Heart left ventricle (tissue), 16 donors: ENCODE measurements at regions not wholly inside any gene's neighbourhood (a gene's known extent, or its start where the extent isn't known, plus 50 kb on each side); places are given as distances from the start of the nearest gene placed in this dataset.

Source experiments
- ATAC-seq, 4 donors: fragments of 200-7000 bp; cut with Tn5 transposase; one replicate each; pipeline ENCODE4 v1.9.1; 2020 to 2022; ENCODE audit warnings: moderate library complexity in 4 of 4, mild to moderate bottlenecking in 3 of 4, moderate number of reproducible peaks in 1 of 4
- DNase-seq, 5 donors: peaks; one replicate each; pipeline ENCODE4 v3.0.0-alpha.2; 2020
- H3K27ac ChIP-seq, 12 donors: fragments of 200-600 bp; sonication (generic) in 4 of 12; one replicate each; pipeline versions ENCODE4 v1.5.0 to v1.8.0; 2016 to 2022; ENCODE audit warnings: mild to moderate bottlenecking in 2 of 12
- H3K27me3 ChIP-seq, 9 donors: fragments of 200-600 bp; sonication (generic) in 2 of 9; one replicate each; pipeline versions ENCODE4 v1.5.1 to v1.8.0; 2016 to 2022; ENCODE audit warnings: mild to moderate bottlenecking in 3 of 9
- H3K36me3 ChIP-seq, 9 donors: fragments of 200-600 bp; sonication (generic) in 2 of 9; one replicate each; pipeline versions ENCODE4 v1.5.0 to v1.8.0; 2018 to 2022; ENCODE audit warnings: mild to moderate bottlenecking in 2 of 9
- H3K4me1 ChIP-seq, 12 donors: fragments of 200-600 bp; sonication (generic) in 4 of 12; one replicate each; pipeline versions ENCODE4 v1.5.0 to v1.8.0; 2016 to 2022; ENCODE audit warnings: mild to moderate bottlenecking in 3 of 12
- H3K4me3 ChIP-seq, 12 donors: fragments of 200-600 bp; sonication (generic) in 4 of 12; one replicate each; pipeline versions ENCODE4 v1.5.0 to v1.8.0; 2017 to 2022; ENCODE audit warnings: mild to moderate bottlenecking in 9 of 12, moderate library complexity in 4 of 12
- H3K9me3 ChIP-seq, 12 donors: fragments of 200-600 bp; sonication (generic) in 4 of 12; one replicate each; pipeline versions ENCODE4 v1.5.0 to v1.8.0; 2016 to 2022; ENCODE audit warnings: mild to moderate bottlenecking in 1 of 12
- POLR2A ChIP-seq, 2 donors: fragments of 450-650 bp; IDR thresholded peaks; one replicate each; pipeline ENCODE4 v1.6.1; 2017; ENCODE audit warnings: antibody characterized with exemption in 2 of 2, mild to moderate bottlenecking in 2 of 2, moderate library complexity in 2 of 2
- WGBS, 4 donors: extraction: QIAGEN DNeasy Blood & Tissue Kit in 2 of 4; methylation state at CpG; one replicate each; pipeline versions ENCODE4 v1.1.5 to v1.1.7; 2013 to 2018; 5-methylcytosine and 5-hydroxymethylcytosine counted together
- intact Hi-C, 10 donors: fragments of 100-400 bp; cut with DNase I; formaldehyde crosslinking; loops; one replicate each; pipeline versions ENCODE4 v1.11.1 to v1.14.2; 2022
- TF ChIP-seq, protein P1 (sequence below), 12 donors: fragments of 200-600 bp; sonication (generic) in 4 of 12; IDR thresholded peaks; one replicate each; pipeline versions ENCODE4 v1.5.0 to v1.8.0; 2018 to 2022; ENCODE audit warnings: antibody characterized with exemption in 12 of 12, mild to moderate bottlenecking in 5 of 12
- donor health status: ischemic (EF 13 %, LVEDD 7.1; RV severe dilation, severe dysfunction).
- donor health status: healthy with polysubstance abuse.
- donor health status: DM: no; HTN: yes; CAD: no.
- donor health status: DM: no; HTN: no; CAD: no.
- donor health status: ischemic (EF 25% LVEDD 6.9; RV normal size, moderate dysfunction).
- donor health status: ischemic (EF 25% LVEDD 5.7; RV mildly dilated, moderate dysfunction).
- donor health status: healthy.
- donor health status: DM: yes; HTN: yes; CAD: no.
- donor health status: ischemic (EF 35%, LVEDD 5.7; RV mildly dilated, moderate dysfunction).
- donor health status: nonischemic (EF 11% LVEDD 7.7; RV severe dilation, severe dysfunction).
- donor health status: DM: yes; HTN: yes; CAD: no.
- donor health status: PGD.
- donor health status: ischemic (EF 29% LVEDD 5.4; RV normal size, mild dysfunction).
- donor health status: nonischemic (EF 23%, LVEDD 6.1; RV moderate dilation, normal function).

DNA sequence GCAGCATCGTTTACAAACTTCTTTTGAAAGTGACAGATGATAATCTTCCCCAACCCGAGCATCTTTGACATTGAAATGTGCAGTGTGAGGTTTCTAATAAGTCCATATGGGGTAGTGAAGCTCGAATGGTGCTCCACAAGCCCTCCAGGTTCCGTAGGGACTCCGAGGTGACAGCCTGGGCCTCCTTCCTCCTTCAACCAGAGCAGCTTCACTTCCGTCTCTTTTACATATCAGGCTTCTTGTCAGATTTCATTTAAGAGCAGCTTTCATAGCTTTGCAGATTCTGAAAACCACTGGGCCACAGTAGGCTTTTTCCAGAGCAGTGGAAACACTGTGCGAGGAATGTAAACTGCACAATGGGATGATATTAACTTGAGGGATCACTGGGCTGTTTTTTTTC, 103.6 kb upstream of the CPM start:
- no peaks in the 10 kb centered on the region for H3K36me3 ChIP-seq
- no peaks in the 10 kb centered on the region for H3K9me3 ChIP-seq
- ATAC-seq (no peak), DNase-seq (no peak)
- 71 to 75% (median 73%) methylated on average over 7 of the region's 7 CpGs for WGBS, 4 donors
- H3K4me1 ChIP-seq = peaks cover 0 to 8% (median 0%) of the 10 kb centered on the region in 12 donors
- H3K27me3 ChIP-seq = no peaks in the 10 kb centered on the region
- TF ChIP-seq, protein P1, sequence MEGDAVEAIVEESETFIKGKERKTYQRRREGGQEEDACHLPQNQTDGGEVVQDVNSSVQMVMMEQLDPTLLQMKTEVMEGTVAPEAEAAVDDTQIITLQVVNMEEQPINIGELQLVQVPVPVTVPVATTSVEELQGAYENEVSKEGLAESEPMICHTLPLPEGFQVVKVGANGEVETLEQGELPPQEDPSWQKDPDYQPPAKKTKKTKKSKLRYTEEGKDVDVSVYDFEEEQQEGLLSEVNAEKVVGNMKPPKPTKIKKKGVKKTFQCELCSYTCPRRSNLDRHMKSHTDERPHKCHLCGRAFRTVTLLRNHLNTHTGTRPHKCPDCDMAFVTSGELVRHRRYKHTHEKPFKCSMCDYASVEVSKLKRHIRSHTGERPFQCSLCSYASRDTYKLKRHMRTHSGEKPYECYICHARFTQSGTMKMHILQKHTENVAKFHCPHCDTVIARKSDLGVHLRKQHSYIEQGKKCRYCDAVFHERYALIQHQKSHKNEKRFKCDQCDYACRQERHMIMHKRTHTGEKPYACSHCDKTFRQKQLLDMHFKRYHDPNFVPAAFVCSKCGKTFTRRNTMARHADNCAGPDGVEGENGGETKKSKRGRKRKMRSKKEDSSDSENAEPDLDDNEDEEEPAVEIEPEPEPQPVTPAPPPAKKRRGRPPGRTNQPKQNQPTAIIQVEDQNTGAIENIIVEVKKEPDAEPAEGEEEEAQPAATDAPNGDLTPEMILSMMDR (IDR thresholded peaks at IDR 0.05) = no peak
- TF ChIP-seq POLR2A (IDR thresholded peaks at IDR 0.05) = no peak
- no peak overlapping the region for H3K4me3 ChIP-seq
- H3K27ac ChIP-seq = no peak overlapping the region
- intact Hi-C loops = no loop called here

DNA sequence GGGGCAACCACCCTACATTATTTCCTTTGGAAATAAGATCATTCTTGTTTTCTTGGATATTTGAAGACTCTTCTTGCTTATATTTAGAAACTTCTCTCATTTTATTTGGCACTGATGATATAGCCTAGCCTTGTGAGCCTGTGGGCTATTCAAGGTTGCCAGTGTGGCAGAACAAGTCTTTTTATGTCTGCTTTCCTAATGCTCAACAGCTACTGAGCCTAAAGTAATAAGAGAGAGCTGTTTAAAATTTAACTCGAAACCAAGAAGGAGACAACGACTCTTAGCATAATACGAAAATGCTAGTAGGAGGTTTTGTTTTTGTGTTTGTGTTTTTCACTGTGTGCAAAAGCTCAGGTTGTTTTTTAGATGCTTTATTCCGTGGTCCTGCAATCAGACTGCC, 104.0 kb upstream of the CPM start:
- Histone ChIP-seq H3K36me3 (no peaks in the 10 kb centered on the region), H3K27ac (no peak overlapping the region), H3K9me3 (no peaks in the 10 kb centered on the region), H3K4me3 (no peak overlapping the region), H3K4me1 (peaks cover 0 to 8% (median 0%) of the 10 kb centered on the region in 12 donors), H3K27me3 (no peaks in the 10 kb centered on the region)
- WGBS, 4 donors = 86 to 88% (median 87%) methylated on average over 4 of the region's 4 CpGs
- intact Hi-C loops = no loop called here
- ATAC-seq = no peak
- no peak for DNase-seq
- TF ChIP-seq, protein P1 (IDR thresholded peaks at IDR 0.05) = no peak
- no peak for TF ChIP-seq POLR2A (IDR thresholded peaks at IDR 0.05)

DNA sequence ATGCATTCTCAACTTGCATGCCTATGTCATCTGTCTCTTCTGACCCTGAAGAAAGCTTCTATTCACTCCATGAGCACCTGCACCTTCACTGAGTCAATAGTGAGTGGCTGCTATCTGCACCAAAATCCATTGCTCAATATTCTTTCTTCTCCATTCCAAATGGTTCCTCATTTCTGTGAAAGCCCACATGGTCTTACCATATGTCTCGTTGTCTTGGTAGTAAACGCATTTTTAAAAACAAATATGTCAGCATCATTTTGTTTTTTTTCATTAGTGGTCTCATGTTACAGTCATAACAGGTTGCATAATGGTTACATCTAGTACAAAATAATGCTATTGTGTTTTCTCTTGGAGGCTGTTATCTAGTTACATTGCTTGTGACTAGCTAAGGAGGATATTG, 106.9 kb upstream of the CPM start:
- no peak for DNase-seq
- peaks cover 0 to 8% (median 0%) of the 10 kb centered on the region in 12 donors for H3K4me1 ChIP-seq
- ATAC-seq = peak in 3 of 4 donors; percentile 24 to 61 (median 51)
- no peak overlapping the region for H3K4me3 ChIP-seq
- 84 to 91% (median 87%) methylated on average over 2 of the region's 2 CpGs for WGBS, 4 donors
- H3K27me3 ChIP-seq = no peaks in the 10 kb centered on the region
- intact Hi-C loops = no loop called here
- no peak for TF ChIP-seq POLR2A (IDR thresholded peaks at IDR 0.05)
- TF ChIP-seq, protein P1 (IDR thresholded peaks at IDR 0.05) = no peak
- H3K9me3 ChIP-seq = no peaks in the 10 kb centered on the region
- H3K27ac ChIP-seq = peak overlapping the region in 1 of 12 donors; percentile 50
- no peaks in the 10 kb centered on the region for H3K36me3 ChIP-seq

DNA sequence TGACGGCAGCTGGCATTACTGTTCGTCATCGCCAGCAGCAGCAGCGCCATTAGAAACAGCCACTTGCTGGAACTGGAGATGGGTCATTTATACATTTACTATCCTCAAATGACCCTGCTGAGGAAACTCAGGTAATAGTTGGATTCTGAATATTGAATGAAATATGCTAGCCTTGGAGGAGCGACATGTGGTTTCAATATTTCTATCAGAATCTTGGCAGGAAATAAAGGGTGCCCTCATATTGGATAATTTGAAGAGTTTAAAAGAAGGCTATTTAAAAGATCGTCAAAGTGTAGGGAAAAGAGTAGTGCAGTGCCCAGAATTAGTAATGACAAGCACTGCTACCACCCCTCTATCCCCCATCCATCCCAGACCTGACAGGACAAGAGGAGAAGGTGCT, 109.6 kb upstream of the CPM start:
- no peaks in the 10 kb centered on the region for H3K27me3 ChIP-seq
- H3K4me1 ChIP-seq = peaks cover 0 to 8% (median 0%) of the 10 kb centered on the region in 12 donors
- no peak for TF ChIP-seq POLR2A (IDR thresholded peaks at IDR 0.05)
- TF ChIP-seq, protein P1 (IDR thresholded peaks at IDR 0.05) = no peak
- intact Hi-C loops = no loop called here
- no peaks in the 10 kb centered on the region for H3K9me3 ChIP-seq
- DNase-seq (no peak), ATAC-seq (no peak)
- no peaks in the 10 kb centered on the region for H3K36me3 ChIP-seq
- WGBS, 4 donors = 95 to 98% (median 96%) methylated on average over 6 of the region's 6 CpGs
- H3K27ac ChIP-seq = no peak overlapping the region
- no peak overlapping the region for H3K4me3 ChIP-seq
